ENCODE measurements at regions not wholly inside any gene's neighbourhood (a gene's known extent, or its start where the extent isn't known, plus 50 kb on each side); places are given as distances from the start of the nearest gene placed in this dataset.
A peak's percentile ranks its signal among the peaks of the same experiment; 100 is the strongest.

- no peak for DNase-seq
These were observed 722.6 kb downstream of the TLR4 start for GRCh38 chr9:118426772-118427171.

DNA sequence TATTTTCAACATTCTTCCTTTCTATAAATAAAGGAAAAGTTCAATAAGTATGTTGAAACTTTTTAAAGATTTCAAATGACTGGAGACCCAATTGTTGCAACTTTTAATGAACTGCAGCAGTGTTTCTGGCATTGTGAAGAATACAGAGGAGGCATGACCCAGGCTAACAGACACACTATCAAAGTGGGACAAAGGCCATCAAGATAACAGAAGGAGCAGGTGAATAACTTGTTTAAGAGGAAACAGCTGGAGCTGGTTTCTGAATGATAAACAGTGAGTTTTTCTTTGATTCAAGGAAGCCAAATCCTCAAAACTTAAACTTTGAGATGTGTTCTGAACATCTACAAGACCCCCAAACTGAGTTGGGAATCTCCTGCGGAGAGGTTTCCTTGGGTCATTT is 734.6 kb downstream of the TLR4 start:
- no peak for DNase-seq

- no peak for DNase-seq
These were observed 735.2 kb downstream of the TLR4 start for GRCh38 chr9:118439441-118439840.

GRCh38 chr9:118444403-118444802 is 740.2 kb downstream of the TLR4 start:
- no peak for DNase-seq

DNA sequence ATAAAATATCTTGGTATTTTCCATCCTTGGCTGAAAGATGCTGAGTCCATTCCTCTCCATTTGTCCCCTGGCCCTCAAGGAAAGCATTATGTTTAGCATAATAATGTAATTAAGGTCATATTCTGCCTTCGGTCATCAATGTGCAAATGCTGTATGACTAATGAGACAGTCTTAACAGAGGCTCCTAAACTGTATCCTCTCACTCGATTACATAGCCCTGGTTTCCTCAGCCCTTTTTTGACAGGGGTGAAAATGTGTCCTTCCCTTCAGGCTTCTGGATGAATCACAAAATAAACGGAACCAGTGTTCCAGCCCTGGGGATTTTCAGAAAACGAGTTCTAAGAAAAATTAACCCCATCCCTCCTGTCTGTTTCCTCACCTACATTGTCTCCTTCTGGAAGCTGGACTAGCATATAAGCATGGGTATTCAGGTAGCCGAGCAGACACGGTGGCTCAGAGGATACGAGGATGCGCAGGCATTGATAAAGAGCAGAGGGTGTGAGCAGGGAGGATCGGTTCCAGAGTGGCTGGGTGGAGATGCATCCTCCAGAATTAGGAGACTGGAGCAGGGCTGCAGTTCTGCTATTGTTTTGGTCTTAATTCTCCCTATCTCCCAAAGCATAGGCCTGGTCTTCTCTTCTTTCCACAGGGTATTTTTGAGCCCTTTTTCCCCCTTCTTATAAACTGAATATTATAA is 742.9 kb downstream of the TLR4 start:
- DNase-seq = no peak

GRCh38 chr9:118449554-118449953 is 745.4 kb downstream of the TLR4 start:
- DNase-seq = no peak

GRCh38 chr9:118455259-118455658 is 751.1 kb downstream of the TLR4 start:
- DNase-seq = no peak

GRCh38 chr9:118455788-118456187 is 751.6 kb downstream of the TLR4 start:
- DNase-seq = no peak

- DNase-seq = no peak
These were observed 753.2 kb downstream of the TLR4 start for GRCh38 chr9:118457171-118458000.

GRCh38 chr9:118459913-118460312 is 755.7 kb downstream of the TLR4 start:
- DNase-seq = no peak

- DNase-seq = no peak
These were observed 759.2 kb downstream of the TLR4 start for GRCh38 chr9:118463419-118463818.

GRCh38 chr9:118473521-118473920 is 769.3 kb downstream of the TLR4 start:
- no peak for DNase-seq

GRCh38 chr9:118478752-118479151 is 774.5 kb downstream of the TLR4 start:
- DNase-seq = no peak

- no peak for DNase-seq
These were observed 778.1 kb downstream of the TLR4 start for GRCh38 chr9:118482306-118482705.

- DNase-seq = no peak
These were observed 779.5 kb downstream of the TLR4 start for GRCh38 chr9:118483677-118484076.

GRCh38 chr9:118503236-118503635 is 799.0 kb downstream of the TLR4 start:
- DNase-seq = no peak

DNA sequence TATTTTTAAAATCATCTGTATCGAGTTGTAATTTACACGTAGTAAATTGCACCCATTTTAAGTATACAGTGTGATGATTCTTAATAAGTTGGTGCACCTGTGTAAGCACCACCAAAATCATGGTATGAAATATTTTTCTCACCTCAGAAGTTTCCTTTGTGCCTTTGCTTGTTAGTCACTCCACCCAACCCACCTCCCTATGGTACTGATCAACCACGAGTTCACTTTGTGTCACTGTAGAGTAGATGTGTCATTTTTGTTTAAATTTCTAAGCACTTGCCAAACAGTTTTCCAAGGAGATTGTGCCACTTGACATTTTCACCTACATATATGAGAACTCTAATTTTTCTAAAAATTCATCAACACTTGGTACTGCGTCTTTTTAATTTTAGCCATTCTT is 806.5 kb downstream of the TLR4 start:
- no peak for DNase-seq

GRCh38 chr9:118515947-118516346 is 811.7 kb downstream of the TLR4 start:
- DNase-seq = no peak

GRCh38 chr9:118521261-118521660 is 817.1 kb downstream of the TLR4 start:
- no peak for DNase-seq

- DNase-seq = peak; percentile 20
These were observed 818.2 kb downstream of the TLR4 start for GRCh38 chr9:118522093-118523028.

GRCh38 chr9:118527261-118527660 is 823.1 kb downstream of the TLR4 start:
- no peak for DNase-seq

DNA sequence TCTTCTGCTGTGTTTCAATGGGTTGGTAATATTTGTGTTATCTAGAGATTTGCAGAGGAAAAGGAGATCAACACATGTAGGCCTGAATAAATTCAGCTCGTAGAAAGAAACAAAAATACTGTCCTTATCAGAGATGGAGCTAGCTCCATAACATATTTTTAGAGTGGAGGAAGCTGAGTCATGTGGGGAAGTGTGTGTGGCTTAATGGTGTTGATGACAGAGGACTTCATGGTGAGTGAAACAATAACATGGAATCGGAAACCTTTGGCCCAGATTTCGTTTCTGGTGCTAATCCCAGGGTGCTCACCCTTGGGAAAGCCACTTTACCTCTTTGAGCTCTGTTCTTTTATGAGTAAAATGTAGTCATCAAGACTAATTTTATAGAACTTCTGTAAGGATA is 825.0 kb downstream of the TLR4 start:
- DNase-seq = no peak

DNA sequence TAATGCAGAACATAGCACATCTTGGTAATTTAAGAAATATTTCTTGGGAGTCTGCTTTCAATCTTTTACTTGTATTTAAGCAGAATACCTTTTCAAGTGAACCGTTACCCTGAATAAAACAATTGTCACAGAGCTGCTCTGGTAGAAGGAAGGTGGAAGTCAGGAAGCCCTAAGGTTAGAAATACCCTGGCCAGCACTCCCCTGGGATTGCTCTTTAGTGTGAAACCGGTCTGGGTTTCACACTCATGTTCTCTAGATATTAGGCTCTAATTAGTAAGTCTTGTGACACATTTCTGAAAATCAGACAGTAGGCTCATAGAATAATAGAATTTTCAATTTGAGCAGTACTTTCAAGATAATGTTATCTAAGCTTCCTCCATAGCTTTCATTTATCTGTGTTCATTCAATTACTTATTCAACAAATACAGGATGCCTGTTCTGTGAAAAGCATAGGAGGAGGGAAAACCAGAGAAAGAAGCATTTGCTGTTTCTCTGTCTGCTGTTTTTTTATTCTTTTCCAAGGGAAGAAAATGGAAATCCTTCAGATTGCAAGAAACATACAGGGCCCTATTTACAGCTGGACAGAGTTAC is 825.5 kb downstream of the TLR4 start:
- DNase-seq = no peak
